ENCODE measurements at regions not wholly inside any gene's neighbourhood (a gene's known extent, or its start where the extent isn't known, plus 50 kb on each side); places are given as distances from the start of the nearest gene placed in this dataset.

DNA sequence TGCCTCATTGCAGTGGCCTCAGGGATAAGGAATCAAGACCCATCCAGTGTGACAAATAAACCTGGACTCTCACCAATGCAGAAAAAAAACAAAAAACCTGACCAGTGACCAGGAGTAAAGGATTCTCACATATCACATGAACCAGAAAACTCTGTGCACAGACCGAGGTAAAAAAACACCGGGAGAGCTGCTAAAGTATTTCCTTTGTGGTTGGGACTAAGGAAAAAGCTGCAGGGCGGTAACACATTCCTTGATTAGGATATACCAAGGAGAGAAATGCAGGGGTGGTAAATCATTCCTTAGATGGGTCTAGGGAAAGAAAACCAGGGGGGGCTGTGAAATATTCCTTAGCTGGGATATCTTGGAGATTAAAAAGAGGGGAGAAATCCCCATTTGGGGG lies 64.8 kb upstream of the ZNF85 start:
- Mint-ChIP-seq H3K4me1 (no peaks in the 10 kb centered on the region), H3K9me3 (peaks cover 61% of the 10 kb centered on the region), H3K27ac (no peak overlapping the region)

DNA sequence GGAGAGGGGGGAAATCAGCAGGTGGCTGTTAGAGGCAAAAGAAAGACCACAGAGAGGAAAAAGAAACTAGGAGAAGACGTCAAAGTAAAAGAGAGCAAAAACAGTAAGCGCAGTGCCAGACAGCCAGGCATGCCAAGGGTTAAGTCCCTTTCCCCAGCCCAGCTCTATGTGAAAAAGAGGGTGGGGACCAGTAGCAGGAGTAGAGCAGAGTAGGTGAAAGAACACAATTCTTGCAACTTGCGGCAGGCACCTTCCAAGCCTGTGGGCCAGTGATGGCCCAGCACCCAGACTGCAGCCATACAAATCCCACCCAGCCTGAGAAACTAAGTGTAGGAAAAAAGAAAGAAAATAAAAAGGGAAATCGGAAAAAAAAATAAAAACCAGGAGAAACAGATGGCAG lies 64.2 kb upstream of the ZNF85 start:
- DNase-seq, result no peak
- H3K27ac Mint-ChIP-seq, result no peak overlapping the region
- peaks cover 55% of the 10 kb centered on the region for H3K9me3 Mint-ChIP-seq
- H3K4me3 Mint-ChIP-seq, result no peak overlapping the region
- H3K4me1 Mint-ChIP-seq, result no peaks in the 10 kb centered on the region
- H3K27me3 Mint-ChIP-seq, result no peaks in the 10 kb centered on the region
- peaks cover 4% of the 10 kb centered on the region for H3K36me3 Mint-ChIP-seq

More for the DNA sequence above, 64.8 kb upstream of the ZNF85 start:
- DNase-seq, result no peak
- no peak overlapping the region for H3K4me3 Mint-ChIP-seq
- peaks cover 4% of the 10 kb centered on the region for H3K36me3 Mint-ChIP-seq
- H3K27me3 Mint-ChIP-seq, result no peaks in the 10 kb centered on the region

DNA sequence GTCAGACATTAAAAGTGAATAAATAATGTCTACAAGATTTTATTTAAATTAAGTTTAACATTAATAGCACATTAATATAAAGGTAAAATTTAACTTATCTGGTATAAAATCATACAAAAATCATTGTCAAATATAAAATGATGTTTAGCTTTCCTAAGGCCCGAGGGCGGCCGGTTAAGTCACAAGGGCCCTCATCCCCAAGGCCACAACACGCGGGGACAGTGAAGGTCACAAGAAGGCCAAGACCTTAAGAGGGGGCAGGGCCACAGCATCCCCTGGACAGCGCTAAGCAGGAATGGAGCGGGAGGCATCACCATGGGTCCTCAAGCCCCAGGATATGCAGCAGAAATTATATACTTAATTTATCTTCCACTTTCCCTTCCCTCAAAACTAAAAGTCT lies 62.7 kb upstream of the ZNF85 start:
- H3K4me3 Mint-ChIP-seq, result no peak overlapping the region
- H3K9me3 Mint-ChIP-seq, result peaks cover 48% of the 10 kb centered on the region

DNA sequence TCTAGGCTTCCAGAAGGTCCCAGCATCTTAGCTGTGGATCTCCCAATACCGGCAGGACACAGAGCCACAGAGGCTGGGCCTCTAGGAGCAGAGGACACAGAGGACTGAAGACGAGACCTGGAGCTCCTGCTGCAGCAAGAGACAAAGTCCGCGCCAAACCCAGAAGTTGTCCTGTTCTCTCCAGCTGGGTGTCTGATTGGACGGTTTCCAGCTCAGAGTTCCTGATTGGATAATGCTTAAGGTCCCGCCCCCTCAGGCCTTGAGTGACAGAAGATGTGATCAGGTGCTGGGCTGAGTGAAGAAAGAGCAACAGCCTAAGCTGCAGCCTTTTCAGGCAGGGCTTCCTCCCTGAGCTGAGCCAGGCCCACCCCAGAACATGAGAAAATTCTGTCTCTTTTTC lies 59.9 kb upstream of the ZNF85 start:
- no peak for DNase-seq
- H3K27me3 Mint-ChIP-seq, result no peaks in the 10 kb centered on the region
- peaks cover 5% of the 10 kb centered on the region for H3K36me3 Mint-ChIP-seq
- no peak overlapping the region for H3K27ac Mint-ChIP-seq
- peaks cover 57% of the 10 kb centered on the region for H3K9me3 Mint-ChIP-seq
- no peaks in the 10 kb centered on the region for H3K4me1 Mint-ChIP-seq
- H3K4me3 Mint-ChIP-seq, result no peak overlapping the region

More for the DNA sequence above, 62.7 kb upstream of the ZNF85 start:
- Mint-ChIP-seq H3K36me3 (no peaks in the 10 kb centered on the region), H3K27me3 (no peaks in the 10 kb centered on the region), H3K4me1 (no peaks in the 10 kb centered on the region), H3K27ac (no peak overlapping the region)
- no peak for DNase-seq
